ENCODE measurements at regions not wholly inside any gene's neighbourhood (a gene's known extent, or its start where the extent isn't known, plus 50 kb on each side); places are given as distances from the start of the nearest gene placed in this dataset.

GRCh38 chr6:165831812-165832510 lies 168.9 kb upstream of the PDE10A start:
- TF ChIP-seq CTCF (IDR thresholded peaks at IDR 0.05 in 4 of 5, conservative IDR thresholded peaks at IDR 0.05 in 1 of 5), result no peak
- TF ChIP-seq POLR2A (IDR thresholded peaks at IDR 0.05), result no peak

Measured in gastrocnemius medialis (tissue), 4 donors.